ENCODE measurements at regions not wholly inside any gene's neighbourhood (a gene's known extent, or its start where the extent isn't known, plus 50 kb on each side); places are given as distances from the start of the nearest gene placed in this dataset.
"Not testable (repeated sequence)": the region's sequence is repeated elsewhere in the genome, so short reads cannot be mapped to it uniquely, and the experiment has no call there.

DNA sequence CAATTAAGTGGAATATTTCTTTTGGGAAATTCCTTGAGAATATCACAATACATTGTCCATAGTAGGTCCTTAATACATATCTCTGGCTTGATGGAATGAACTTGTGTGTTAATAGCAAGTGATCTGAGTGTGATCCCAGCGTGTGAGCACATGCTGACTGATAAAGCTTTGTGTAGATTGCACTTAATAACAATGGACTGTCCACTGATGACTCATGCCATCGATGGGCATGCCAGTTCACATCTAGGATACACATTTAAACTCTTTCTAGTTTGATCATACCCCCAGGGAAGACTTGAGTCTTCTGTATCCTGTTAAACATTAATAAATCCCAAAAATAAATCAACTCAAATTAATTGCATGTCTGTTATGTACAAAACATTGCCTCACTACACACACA, 454.3 kb upstream of the SPTLC3 start:
- TF ChIP-seq, protein P1, sequence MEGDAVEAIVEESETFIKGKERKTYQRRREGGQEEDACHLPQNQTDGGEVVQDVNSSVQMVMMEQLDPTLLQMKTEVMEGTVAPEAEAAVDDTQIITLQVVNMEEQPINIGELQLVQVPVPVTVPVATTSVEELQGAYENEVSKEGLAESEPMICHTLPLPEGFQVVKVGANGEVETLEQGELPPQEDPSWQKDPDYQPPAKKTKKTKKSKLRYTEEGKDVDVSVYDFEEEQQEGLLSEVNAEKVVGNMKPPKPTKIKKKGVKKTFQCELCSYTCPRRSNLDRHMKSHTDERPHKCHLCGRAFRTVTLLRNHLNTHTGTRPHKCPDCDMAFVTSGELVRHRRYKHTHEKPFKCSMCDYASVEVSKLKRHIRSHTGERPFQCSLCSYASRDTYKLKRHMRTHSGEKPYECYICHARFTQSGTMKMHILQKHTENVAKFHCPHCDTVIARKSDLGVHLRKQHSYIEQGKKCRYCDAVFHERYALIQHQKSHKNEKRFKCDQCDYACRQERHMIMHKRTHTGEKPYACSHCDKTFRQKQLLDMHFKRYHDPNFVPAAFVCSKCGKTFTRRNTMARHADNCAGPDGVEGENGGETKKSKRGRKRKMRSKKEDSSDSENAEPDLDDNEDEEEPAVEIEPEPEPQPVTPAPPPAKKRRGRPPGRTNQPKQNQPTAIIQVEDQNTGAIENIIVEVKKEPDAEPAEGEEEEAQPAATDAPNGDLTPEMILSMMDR (IDR thresholded peaks at IDR 0.05; ENCODE audit: borderline replicate concordance, insufficient read depth, low read depth, low read length) = no peak
- no peak overlapping the region for H3K4me3 ChIP-seq (ENCODE audit: low read depth, low read length)

DNA sequence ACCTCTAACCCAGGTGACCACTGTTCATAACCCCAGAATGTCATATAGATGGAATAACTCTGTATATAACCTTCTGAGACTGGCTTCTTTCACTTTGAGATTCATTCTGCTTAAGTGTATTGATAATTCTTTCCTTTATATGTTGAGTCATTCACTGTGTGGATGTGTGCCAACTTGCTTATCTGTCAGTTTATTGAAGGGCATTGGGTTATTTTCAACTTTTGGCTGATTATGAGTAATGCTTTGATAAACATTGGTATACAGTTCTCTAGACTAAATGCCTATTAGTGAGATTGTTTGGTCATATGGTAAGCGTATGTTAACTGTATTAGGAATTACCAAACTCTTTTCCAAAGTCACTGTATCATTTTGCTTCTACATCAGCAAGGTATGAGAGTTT, 453.4 kb upstream of the SPTLC3 start:
- no peak overlapping the region for H3K4me3 ChIP-seq (ENCODE audit: low read depth, low read length)
- TF ChIP-seq, protein P1 (IDR thresholded peaks at IDR 0.05; ENCODE audit: borderline replicate concordance, insufficient read depth, low read depth, low read length) = no peak

DNA sequence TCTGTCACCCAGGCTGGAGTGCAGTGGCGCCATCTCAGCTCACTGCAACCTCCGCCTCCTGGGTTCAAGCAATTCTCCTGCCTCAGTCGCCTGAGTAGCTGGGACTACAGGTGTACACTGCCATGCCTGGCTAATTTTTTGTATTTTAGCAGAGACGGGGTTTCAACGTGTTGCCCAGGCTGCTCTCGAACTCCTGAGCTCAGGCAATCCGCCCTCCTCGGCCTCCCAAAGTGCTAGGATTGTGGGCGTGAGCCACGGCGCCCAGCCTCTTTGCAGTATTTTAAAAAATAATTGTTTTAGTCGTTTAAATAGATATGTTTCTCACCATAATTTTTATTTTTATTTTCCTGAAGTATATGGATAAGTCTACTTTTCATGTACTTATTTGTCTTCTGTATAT, 452.9 kb upstream of the SPTLC3 start:
- H3K4me3 ChIP-seq (ENCODE audit: low read depth, low read length) = not testable (repeated sequence)

DNA sequence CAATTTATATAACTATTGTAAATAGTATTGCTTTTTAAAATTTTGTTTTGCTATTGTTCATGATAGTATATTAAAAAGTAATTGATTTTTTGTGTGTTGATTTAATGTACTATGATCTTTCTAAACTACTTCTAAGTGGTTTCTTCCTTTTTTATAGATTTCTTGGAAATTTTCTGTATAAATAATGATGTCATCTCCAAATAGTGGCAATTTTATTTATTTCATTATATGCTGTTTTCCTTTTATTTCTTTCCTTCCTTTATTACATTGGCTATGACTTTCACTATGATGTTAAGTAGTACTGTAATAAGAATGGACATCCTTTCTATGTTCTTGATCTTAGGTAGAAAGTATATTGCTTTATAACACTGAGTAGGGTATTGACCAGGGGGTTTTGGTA, 451.5 kb upstream of the SPTLC3 start:
- no peak overlapping the region for H3K4me3 ChIP-seq (ENCODE audit: low read depth, low read length)
- TF ChIP-seq, protein P1 (IDR thresholded peaks at IDR 0.05; ENCODE audit: borderline replicate concordance, insufficient read depth, low read depth, low read length) = no peak

DNA sequence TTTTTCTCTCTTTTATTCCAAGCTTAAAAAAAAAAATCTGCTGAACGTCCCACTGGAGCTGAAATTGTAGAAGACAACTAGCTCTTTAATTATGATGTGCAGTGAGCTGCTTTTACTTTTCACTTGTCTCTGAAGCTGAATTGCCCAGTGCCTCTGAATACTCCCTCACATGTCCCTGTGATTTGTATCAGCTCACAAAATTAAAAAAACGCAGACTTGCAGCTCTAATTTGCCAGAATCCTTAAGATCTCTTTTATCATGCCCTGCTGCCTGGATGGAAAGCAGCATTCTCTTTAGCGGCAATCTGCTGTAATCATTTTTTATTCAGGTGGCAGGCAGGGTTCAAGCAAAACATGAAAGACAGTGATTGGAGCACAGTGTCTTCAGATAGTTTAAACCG, 443.8 kb upstream of the SPTLC3 start:
- H3K4me3 ChIP-seq (ENCODE audit: low read depth, low read length) = no peak overlapping the region
- TF ChIP-seq, protein P1 (IDR thresholded peaks at IDR 0.05; ENCODE audit: borderline replicate concordance, insufficient read depth, low read depth, low read length) = no peak

DNA sequence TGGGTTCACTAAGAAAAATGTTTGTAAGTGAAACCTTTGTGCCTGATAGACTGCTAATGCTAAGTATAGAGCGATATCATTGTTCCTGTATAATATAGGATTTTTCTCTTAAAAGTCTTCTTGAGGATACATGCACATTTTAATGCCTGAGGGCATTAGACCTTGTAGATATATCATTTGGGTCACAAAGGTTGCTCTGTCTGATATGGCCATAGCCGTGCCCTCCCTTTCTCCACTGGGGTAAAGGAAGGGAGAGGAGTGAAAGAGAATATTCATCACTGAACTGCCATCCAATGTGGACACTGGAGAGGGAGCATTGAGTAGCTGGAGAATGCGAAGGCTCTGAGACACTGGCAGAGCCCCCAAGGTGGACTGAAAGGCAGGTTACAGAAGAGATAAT, 442.2 kb upstream of the SPTLC3 start:
- TF ChIP-seq, protein P1 (IDR thresholded peaks at IDR 0.05; ENCODE audit: borderline replicate concordance, insufficient read depth, low read depth, low read length) = no peak

DNA sequence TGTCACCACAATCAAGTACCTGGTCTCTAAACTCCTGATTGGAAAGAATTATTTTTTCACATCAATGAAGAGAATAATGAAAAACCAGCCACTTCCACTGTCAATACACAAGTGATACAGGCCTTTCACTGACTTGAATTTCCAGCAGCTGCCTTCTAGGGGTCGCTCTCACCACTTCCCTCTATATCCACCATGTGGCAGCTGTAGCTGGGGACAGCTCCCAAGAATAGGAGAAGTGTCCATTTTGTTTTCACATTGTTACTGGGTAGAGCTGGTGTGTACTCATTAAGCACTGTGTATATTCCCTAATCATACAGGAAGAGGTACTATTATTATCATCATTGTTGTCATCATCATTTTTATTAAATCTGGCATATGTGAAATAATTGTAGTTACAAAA, 438.4 kb upstream of the SPTLC3 start:
- TF ChIP-seq, protein P1 (IDR thresholded peaks at IDR 0.05; ENCODE audit: borderline replicate concordance, insufficient read depth, low read depth, low read length) = no peak

More for the DNA sequence above, 442.2 kb upstream of the SPTLC3 start:
- H3K4me3 ChIP-seq (ENCODE audit: low read depth, low read length) = no peak overlapping the region

DNA sequence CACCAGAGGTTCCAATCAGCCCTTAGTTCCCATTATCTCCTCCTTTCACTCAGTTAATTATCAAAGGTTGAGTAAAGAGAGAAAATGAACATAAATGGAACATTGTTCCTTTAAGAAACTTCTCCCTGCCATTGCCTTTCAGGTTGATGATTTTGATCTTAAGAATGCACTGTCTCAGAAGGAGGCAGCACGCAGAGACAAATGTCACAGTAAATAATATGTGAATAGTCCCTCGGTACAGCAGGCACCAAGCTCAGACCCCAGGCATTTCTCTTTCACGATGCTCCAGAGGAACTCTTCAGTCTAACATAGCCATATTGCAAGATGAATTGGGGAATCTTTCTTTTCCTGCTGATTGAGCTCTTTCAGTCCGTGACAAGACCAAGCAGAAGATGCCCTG, 435.3 kb upstream of the SPTLC3 start:
- H3K4me3 ChIP-seq (ENCODE audit: low read depth, low read length) = no peak overlapping the region
- TF ChIP-seq, protein P1 (IDR thresholded peaks at IDR 0.05; ENCODE audit: borderline replicate concordance, insufficient read depth, low read depth, low read length) = no peak

More for the DNA sequence above, 438.4 kb upstream of the SPTLC3 start:
- no peak overlapping the region for H3K4me3 ChIP-seq (ENCODE audit: low read depth, low read length)

Data from GM12875 (cell line).